ENCODE measurements at regions not wholly inside any gene's neighbourhood (a gene's known extent, or its start where the extent isn't known, plus 50 kb on each side); places are given as distances from the start of the nearest gene placed in this dataset.

GRCh38 chr12:123098780-123099179 lies 52.1 kb downstream of the PITPNM2 start:
- TF ChIP-seq CTCF (conservative IDR thresholded peaks at IDR 0.05) (no peak), EZH2 (IDR thresholded peaks at IDR 0.05; ENCODE audit: low read depth) (no peak)
